ENCODE measurements at regions not wholly inside any gene's neighbourhood (a gene's known extent, or its start where the extent isn't known, plus 50 kb on each side); places are given as distances from the start of the nearest gene placed in this dataset.

DNA sequence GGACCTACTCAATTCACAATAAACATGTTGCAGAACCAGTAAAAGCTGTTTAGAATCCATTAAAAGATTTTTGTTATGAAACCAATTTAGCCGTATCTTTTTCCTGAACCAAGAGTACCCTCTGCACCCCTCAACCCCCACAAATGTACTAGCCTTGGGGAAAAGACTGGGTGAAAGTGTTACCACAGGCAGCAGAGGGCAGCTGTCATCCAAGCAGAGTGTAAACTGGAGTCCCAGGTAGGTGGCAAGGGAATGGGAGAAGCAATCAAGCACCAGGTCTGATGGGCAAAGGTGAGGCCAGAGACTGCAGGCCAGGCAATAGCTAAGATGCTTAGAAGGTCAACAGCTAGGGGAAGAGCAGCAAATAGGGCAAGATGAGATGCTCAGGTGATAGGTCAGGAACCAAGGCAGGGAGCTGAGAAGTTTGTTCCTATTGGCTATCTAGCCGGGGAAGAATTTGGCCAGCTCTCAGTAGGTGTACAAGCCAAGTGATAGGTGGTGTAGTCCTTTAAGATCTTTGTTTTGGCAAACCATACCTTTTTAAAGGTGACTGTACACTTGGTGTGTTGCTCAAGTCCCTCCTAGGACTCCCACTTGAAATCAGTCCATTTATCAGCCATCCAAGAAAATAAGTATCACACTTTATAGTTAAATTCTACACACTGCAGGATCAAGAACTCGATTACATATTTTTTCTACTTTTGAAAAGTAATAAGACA, 77.8 kb upstream of the CCDC112 start:
- DNase-seq (ENCODE audit: low read depth), result no peak

- no peak for DNase-seq (ENCODE audit: low read depth)
These were observed 75.7 kb upstream of the CCDC112 start for GRCh38 chr5:115372146-115372545.

DNA sequence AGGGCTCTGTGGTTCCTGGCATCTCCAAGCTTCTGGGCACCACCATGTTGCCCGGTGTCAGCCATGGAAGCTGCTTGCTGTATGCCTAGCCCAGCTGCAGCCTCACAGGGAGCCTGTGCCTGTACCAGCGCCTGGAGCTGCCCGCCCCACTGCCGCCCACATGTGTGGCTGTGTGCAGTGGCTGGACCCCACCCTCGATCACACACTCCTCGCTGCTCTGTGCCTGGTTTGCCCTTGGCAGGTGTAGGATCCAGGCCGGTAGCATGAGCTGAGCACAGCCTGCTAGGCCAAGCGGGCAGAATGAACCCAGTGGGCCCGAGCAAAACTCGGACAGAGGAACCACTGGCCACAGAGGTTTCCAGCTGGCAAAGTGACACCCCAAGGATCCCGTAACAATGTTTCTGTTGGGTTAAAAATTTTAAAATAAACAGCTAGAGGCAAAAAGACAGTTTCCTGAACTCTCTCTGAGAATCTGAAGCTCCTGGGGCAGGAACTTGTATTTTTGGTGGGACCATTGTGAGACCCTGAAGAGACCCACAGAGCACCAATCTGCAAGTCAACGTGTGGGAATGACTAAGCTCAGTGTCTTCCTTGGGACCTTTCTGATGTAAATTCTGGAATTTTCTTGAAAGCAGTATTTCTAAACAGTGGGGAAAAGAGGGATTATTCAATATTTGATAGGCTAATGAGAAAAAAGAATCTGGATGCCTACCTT, 73.1 kb upstream of the CCDC112 start:
- DNase-seq (ENCODE audit: low read depth), result no peak

DNA sequence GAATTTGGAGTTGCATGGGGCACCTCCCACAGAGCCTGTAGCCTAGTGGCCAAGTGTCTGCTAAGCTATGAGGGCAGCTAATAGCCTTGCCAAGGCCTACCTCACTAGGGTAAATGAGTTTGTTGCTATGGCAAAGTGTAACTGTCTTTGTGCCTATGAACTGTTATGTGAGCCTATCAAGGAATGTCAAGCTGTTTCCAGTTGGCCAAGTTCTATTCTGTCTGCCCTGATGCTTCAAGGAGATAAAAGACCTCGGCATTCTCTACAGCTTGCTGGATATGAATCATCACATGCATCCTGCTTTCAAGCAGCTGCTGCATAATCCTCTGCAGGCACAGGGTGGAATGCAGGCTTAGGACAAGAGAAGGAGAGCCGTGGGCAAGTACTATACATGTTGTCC, 69.8 kb upstream of the CCDC112 start:
- DNase-seq (ENCODE audit: low read depth), result peak; percentile 93

GRCh38 chr5:115363879-115364278, 67.4 kb upstream of the CCDC112 start:
- DNase-seq (ENCODE audit: low read depth), result no peak

GRCh38 chr5:115360046-115360685, 63.7 kb upstream of the CCDC112 start:
- no peak for DNase-seq (ENCODE audit: low read depth)

DNA sequence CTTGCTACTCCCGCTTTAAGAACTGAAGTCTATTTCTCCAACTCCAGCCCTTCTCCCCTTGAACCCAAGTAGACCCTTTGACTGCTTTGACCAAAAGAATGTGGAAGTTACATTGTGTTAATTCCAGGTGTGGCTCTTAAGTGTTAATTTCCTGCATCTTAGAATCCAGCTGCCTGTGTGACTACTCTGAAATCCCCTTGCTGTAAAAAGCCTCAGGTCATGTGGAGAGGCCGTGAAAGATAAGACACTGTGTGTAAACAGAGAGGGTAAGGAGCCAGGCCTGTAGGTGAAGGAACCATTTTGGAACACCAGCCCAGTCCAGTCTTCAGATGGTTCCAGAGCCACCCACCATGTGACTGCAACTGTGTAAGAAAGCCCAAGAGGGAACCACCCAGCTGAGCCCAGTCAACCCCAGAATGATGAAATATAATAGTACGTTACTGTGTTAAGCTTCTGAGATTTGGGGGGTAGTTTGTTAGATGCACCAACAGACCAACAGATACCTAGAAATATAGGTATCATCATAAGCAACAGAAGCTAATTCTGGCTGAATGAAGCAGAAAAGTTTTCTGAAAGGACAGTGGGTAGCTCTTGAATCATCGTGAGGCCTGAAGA, 59.4 kb upstream of the CCDC112 start:
- DNase-seq (ENCODE audit: low read depth), result no peak

DNA sequence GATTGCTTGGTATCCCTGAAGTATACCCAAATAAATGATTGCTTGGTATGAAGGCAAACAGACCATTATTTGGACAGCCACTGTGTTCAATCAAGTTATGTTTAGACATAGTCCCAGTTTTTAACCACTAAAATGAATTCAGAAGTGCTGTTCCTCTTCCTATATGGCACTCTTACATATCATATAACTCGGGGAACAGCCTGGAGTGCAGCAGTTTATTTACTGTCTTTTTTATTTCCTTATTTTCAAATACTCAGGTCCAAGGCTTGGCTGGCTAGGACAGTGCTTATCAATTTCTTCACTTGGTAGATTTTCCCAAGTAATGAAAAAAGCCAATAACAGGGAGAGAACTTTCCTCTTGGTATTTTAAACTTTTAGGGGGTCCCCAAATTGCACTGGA, 58.6 kb upstream of the CCDC112 start:
- DNase-seq (ENCODE audit: low read depth), result no peak

DNA sequence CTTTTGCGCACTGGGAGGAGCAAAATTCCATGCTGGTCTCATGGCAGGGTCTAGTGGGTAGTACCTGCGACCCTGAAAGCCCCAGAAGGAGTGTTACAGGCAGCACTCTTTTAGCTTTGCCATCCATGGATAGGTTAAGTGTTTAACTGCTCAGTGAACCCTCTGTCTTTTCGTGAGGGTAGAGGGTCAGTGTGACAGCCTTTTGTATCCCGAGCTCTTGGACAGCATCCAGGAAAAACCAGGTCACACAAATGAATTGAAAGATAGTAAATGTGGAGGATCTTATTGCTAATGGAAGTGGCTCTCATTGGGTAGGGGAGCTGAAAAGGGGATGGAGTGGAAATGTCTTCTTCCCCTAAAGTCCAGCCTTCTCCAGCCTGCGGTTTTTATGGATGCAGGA, 57.8 kb upstream of the CCDC112 start:
- no peak for DNase-seq (ENCODE audit: low read depth)

GRCh38 chr5:115352571-115352970, 56.1 kb upstream of the CCDC112 start:
- no peak for DNase-seq (ENCODE audit: low read depth)

DNA sequence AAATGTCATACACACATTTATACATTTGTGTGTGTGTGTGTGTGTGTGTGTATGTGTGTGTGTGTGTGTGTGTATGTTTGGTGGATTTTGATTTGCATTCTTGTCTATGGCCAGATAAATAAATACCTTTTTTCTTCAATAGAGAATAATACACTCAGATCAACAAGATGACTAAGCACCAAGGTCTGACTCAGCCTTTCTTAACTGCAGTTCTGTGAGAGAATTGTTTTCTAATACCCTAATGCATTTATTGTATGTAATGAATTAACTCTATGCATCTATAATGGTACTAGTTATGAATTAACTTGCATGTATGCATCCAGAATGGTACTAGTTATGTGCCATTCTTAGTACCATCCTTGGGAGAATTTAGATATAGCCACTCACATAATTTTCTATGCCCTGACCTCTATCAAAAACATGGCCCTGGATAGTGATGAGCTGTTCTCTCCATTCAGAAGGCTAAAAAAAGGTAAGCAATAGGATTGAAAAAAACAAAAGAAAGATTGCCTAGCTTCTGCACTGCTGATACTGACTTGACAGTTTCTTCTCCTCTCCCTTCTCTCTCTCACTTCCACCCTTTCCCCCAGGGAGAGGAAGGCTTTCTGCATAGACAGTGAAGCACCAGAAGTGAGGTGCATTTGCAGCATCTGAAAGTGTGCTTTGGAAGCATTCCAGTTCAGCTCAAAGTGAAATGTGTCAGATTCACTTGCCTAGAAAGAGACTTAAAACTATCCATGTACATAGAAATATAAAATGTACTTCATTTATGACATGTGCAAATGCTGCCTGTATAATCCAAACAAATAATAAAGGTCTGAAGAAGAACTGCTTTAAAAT, 55.1 kb upstream of the CCDC112 start:
- DNase-seq (ENCODE audit: low read depth), result no peak

DNA sequence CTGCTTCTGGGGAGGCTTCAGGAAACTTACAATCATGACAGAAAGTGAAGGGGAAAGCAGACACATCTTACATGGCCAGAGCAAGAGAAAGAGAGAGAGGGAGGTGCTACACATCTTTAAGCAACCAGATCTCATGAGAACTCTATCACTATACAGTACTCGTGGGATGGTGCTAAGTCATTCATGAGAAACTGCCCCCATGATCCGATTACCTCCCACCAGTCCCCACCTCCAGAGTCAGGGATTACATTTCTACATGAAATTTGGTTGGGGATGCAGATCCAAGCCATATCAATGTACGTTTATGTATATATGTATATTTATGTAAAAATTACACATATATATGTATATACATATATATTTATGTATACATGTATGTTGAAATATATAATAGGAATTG, 54.4 kb upstream of the CCDC112 start:
- no peak for DNase-seq (ENCODE audit: low read depth)

GRCh38 chr5:115349001-115349817, 52.8 kb upstream of the CCDC112 start:
- DNase-seq (ENCODE audit: low read depth), result peak; percentile 77

- no peak for DNase-seq (ENCODE audit: low read depth)
These were observed 51.7 kb upstream of the CCDC112 start for GRCh38 chr5:115348175-115348574.

All from fibroblast of the conjunctiva (primary cell).